ENCODE measurements at regions not wholly inside any gene's neighbourhood (a gene's known extent, or its start where the extent isn't known, plus 50 kb on each side); places are given as distances from the start of the nearest gene placed in this dataset.

DNA sequence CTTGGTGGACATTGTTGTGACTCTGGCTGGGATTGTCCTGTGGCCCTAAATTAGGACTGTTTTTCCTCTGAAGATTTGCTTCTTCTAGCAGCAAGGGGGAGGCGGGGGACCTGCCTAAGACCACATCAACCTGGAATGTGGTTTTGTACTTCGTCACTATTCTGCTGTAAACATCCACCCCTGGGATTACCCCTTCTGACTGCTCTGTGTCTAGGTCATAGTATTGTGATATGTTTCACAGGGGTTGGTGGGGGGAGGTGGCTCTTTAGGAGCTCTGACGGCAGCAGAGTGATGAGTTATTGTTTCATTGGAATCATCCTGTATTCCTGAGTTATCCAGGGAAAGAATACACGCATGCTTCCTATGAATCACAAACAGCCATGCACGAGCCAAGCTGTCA is 226.4 kb upstream of the MYT1L start:
- no peak for DNase-seq

DNA sequence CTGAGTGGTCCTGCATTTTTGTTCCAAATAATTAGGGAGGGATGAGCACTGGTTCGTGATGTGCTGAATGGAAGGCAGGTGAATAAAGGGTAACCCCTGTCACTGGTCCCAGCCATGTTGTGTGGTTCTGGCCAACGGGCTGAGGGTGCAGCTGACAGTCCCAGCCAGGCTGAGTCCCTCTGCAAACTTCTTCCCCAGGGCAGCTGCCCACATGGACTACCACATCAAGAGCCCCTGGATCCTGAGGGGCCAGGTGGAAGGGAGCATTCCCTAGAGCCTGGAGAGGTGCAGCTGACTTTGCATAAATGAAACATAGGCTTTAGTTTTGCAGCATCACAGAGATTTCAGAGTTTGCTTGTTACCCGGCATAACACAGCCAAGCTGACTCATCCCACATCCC is 219.8 kb upstream of the MYT1L start:
- DNase-seq: no peak

DNA sequence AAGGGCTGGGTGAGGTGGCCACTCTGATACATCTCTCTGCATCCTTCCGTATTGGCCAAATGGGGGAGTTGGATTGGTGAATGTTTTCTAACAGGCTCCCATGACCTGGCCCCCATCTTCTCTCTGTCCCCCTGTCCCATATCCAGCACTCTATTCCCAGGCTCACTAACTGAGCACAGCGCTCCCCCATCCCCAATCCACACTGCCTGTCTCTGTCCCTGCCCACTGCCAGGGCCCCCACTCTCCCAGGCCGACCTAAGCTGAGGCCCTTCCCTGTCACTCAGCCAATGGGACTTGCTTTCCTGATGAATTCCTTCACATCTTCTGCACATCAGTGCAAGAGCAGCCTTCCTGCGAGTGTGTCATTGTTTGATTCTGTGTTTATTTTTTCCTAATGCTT is 216.8 kb upstream of the MYT1L start:
- no peak for DNase-seq

DNA sequence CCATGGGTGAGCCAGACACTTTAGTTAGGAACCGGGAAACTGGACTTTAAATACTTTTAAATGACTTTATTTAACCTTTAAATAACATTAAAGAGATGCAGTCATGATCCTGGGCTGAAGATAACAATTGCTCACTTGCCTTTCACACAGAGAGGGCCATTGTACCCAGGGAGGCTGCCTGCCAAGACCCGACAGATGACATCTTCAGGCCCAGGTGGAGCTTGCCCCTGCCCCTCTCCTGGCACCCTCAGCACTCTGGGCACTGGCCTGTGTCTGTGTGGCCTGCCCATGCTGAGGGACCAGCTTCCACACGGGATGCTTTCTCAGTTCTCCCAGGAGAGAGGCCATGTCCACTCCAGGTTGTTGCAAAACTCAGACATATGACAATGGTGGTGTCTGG is 216.4 kb upstream of the MYT1L start:
- no peak for DNase-seq

DNA sequence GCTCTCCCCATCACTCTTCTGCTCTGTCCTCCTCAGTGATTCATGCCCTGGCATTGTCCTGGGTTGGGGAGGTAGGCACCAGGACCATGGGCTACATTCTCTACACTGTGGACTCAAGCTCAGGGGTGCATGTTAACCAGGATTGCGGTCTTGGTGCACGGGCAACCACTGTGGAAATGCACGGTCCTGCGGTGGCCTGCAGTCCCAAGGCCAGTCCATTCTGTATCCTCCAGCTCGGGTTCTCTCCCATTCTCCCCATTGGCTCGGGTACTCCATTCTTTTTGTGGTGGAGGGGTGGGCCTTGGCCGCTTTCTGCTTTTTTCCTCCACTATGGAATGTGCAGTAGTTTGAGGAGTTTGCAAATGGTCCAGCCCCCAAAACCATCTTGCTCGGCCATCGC is 215.0 kb upstream of the MYT1L start:
- no peak for DNase-seq

DNA sequence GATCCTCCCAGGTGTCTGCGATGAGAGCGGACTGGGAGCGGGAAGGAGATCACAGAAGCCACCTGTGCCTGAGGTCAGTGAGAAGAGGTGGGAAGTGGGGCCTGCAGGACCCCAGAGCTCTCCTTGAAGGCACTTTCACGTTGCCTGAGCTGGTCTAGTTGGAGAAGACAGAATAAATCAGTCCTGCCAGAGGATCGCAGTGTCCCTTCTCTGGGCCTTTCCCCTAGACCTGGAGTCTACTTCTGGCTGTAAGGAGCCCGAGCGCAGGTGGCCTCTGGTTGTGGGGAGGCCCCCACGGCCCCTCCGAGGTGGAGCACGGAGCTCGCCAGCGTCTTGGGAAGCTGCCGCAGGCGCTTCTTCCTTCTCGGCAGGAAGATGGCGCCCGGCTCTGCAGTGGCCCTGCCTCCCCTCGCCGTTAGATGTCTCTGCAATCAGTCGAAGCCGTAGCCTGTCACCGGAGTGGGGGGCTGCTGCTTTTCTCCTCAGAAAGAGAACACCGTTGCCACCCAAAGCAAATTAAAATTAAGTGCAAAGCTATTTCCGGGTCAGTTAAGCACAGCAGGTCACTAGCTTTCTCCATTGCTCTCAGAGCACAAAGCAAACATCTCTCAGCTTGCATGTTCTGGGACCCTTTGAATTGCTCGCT is 212.0 kb upstream of the MYT1L start:
- no peak for DNase-seq

DNA sequence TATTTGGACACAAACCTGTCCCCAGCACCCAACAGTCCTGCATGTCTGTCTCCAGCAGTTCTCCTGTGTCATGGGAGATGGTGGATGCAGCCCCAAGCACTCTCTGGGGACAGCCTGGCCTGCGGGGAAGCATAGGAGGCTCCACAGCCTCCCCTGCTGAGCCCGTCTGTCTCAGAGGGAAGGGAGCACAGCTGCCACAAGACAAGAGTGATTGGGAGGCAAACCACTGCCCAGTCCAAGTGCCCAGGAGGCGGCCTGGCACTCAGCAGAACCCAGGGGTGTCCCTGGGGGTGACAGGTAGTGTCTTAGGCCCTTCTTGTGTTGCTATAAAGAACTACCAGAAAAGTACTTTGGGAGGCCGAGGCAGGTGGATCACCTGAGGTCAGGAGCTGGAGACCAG is 211.2 kb upstream of the MYT1L start:
- no peak for DNase-seq

DNA sequence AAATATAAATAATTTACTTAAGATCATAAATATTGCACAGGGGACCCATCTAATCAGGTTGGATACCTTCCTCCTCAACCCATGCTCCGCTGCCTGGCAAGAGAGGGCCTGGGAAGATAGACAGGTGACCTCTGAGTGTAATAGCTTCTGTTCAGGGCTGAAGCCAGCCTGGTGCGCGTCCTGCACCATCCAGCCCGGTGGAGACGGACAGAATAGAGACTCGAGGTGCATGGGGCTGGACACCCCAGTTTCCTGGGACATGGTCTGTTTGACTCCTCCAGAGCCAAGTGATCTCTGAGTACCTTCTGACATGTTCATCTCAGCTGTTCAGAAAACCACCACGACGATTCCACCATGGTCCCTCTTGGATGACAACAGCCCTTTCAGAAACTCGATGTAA is 209.3 kb upstream of the MYT1L start:
- DNase-seq: no peak

DNA sequence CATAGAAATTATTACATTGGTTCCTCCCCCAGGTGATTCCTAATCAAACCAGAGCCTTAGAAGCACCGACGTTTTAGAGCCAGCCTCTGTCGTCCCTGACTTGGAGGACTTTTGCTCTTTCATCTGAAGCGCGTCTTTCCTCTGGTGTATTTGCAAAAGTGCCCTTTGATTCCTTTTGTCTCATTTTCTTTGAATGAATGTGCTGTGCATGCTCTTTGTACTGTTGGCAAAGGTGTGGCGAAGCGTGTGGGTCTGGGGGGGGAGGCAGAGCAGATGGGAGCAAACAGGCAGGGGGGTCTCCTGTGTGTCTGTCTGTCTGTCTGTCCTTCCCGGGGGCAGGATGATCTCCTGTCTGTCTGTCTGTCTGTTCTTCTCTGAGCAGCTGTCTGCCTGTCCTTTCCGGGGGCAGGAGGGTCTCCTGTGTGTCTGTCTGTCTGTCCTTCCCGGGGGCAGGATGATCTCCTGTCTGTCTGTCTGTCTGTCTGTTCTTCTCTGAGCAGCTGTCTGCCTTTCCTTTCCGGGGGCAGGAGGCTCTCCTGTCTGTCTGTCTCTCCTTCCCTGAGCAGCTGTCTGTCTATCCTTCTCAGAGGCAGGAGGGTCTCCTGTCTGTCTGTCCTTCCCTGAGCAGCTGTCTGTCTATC is 205.5 kb upstream of the MYT1L start:
- no peak for DNase-seq

DNA sequence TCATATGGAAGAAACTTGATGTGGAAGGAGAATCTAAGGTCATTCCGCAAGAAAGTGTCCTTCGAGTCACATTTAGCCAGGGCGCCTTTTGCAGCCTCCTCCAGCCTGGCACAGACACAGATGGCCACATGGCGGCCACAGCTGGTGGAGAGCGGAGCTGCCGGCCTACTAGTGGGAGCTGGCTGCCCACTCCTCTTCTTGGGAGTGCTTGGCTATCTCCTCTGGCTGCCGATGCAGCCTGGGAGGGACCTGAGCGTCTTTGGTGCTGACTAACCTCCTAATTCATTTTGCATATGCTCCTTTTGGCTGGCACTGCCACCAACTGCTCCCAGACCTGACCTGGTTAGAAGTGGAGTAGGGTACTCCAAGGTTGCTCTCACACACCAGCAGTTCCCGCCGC is 199.3 kb upstream of the MYT1L start:
- DNase-seq: no peak

DNA sequence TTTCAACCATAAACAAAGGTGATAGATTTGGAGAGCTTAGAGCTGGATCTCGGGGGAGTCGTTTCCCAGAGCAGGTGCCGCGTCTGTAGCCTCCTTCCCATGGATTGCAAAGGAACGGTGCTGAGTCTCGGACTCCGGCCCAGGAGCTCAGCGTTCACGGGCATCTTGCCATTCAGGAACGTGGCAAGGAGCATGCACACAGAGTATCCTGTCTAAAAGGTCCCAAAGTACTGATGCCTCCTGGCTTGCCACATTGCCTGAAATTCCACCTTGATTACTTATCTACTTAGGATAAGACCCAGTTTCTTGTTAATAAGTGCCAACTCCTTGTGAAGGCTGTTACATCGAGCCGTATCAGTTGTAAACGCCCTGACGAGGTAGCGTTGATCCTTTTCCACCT is 197.8 kb upstream of the MYT1L start:
- DNase-seq: no peak

DNA sequence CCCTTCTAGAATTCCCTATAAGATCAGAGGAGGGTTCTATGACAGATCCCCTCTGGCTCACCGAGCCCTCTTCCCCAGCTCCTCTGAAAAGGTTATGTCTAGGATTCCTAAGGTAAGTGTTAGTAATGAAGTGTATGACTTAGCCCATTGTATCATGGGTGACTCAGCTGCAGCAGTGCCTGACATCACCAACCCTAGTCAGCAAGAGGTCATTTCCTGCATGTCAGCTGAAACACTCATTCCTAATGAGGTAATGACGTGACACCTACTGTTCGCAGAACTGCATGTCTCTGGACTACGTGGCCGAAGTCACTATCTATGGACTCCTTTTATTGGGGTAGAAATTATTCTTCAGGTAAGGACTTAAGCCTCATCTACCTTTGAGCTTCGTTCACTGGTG is 196.1 kb upstream of the MYT1L start:
- no peak for DNase-seq

DNA sequence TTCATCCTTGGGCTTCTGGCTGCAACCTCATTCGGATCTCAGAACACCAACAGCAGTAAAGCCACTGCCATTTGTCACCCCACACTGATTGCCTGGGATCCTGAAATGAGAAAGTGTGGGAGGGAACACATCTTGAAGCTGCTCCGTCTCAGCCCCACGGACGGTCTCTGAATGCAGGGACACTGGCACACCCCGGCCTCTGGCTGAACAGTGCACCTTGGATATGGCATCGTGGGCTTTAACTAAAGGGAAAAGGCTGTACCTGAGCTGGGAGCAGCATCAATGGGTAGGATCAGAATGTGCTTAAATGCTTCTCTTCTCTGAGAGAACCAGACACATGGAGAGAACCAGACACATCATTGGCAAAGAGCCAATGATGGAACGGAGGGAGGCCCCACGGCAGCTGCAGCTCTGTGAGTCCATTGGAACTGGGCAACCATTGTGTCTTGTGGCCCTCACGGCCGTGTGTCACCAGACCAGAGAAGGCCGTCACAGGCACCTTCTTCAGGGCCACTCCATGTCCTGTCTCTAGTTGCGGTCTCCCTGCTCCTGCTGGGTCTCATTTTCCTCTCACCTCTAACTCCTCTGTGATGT is 193.4 kb upstream of the MYT1L start:
- no peak for DNase-seq

DNA sequence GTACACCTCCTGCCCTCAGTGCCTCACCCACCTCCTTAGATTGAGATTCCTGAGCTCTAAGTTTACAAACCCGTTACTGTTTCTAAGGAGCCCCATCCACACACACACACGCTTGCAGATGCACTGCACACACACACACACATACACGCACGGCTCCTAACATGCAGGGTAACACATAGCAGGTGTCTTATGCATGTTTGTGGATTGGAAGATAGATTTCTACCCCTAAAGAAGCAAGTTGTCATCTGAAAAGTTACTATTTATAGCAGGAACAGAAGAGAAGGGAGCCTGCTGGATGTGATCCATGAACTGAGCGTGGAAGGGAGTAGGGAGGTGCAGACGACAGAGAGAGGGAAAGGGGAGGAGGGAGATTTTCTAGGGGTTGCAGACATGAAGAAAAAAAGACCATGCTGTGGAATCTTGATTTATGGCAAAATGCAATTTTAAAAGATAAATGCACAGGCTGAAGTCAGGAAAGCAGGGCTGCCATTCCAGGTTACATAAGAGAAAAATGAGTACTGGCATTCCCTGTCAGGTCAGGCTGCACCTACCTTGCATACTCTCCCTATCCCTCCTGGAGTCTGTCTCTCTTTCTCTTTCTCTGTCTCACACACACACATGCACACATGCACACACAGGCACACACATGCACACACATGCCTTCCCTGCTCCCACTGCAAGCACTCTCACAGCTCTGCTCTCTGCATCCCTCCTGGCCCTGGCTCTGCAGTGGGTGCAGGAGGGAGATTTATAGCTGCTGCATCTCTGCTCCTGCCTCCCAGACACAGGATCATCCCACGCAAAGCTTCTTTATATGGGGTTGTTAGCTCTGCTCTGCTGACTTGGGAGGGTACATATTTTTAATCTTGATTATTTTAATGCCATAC is 192.6 kb upstream of the MYT1L start:
- DNase-seq: no peak

DNA sequence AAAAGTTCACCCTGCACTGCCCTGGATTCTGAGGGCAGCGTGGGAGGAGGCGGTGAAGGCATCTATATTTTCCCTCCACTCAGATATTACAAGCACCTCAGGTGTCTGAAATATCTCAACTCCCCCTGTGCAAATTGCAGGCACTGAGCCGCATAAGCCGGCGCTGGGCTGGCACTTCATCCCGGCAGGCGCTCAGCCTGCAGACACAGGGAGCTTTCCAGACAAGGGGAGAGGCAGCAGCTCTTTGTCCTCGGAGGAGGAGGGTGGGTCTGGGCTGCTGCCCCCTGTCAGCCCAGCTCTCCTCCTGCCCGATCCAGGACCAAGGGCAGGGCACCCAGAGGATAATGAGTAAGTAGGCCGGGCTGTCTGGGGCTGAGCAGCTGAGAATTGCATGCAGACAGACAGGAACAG is 189.3 kb upstream of the MYT1L start:
- no peak for DNase-seq

DNA sequence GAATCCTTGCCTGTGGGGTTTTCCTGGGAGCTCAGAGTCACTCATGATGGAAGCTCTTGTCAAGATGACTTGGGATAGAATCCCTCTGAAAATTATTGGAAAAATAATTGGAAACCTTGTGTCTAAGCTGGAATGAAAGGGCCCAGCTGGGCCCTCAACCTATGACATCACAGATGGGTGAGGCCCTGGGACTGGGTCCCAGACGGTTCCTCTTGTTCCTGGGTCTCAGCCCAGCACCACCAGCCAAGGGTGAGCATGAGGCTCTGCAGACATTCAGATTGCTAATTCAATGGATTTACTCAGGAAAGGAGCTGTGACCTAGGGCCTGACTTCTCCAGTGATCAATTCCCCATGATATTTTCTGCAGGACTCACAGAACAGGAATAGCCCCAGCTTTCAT is 188.3 kb upstream of the MYT1L start:
- DNase-seq: no peak

DNA sequence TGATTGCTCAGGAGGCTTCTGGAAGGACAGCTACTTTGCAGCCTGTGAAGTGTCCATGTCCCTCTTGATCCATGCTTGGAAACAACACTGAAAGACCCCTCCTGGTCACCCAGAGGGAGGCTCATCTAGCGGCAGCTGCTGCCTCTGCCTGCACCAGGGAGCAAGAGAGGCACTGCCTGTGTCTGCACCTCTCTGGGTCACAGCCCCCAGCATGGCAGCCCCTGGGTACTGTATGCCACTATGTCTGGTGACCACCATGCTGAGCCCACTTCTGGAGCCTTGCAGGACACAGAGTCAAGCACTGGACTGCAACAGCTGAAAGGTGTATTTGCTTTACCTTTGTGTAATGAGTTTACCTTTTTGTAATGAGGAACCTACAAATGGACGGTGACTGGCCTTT is 186.3 kb upstream of the MYT1L start:
- DNase-seq: no peak

DNA sequence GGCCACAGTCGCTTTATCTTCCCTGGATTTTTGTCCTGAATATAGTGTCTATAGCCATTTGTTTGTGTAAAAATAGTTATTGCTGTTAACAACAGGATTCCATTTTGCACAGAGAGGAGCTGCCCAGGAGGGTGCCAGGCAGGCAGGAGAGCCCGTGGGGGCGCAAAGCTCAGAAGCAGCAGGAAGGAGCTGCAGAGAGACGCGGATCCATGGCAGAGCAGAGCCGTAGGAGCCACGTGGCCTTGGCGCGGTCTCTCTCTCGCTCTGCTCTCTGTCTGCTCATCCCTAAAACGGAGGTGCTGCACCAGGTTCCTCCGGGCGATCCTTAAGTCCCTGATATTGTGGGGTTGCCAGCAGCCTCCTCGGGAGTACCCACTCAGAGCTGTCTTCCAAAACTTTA is 185.3 kb upstream of the MYT1L start:
- DNase-seq: no peak

DNA sequence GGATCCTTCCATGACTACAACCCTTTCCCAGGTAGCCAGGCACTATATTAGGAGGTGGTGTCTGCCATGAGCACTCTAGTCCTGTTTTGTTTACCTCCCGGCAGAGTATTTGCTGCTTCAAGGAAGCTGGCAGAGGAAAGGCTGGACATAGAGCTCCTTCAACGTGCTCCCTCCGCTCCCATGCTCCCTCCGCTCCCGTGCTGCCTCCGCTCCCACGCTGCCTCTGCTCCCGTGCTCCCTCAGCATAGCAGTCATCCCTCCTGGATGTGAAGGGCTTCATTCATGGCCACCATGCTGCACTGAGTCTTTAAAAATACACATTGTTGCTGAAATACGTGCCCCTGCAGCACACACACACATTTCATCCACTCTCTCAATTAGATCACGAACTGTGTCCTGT is 181.9 kb upstream of the MYT1L start:
- no peak for DNase-seq

DNA sequence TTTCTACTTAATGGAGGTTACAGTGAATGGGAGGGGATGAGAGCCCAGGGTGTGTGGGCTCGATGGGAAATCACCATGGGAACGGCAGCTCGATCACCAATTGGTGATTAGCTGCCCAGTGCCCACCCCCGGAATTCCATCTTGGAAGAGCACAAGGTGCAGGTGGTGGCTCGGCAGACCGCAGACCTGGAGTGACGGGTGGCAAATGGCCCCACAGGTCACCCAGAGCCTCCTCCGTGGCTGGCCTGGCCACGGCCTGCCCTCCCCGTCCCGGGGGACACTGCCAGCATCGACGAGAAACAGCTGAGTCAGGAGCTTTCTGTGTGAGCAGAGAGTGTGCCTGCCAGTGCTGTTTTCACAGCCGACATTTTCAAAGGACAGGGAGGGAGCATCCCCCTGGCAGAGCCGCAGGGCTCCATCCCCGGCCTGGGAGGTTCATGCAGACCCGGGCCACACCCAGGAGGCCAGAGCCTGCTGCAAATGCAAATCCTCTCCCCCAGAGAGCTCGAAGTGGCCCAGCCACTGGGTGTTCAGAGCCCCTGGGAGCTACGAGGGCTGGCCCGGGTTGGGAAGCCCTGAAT is 176.4 kb upstream of the MYT1L start:
- DNase-seq: no peak

DNA sequence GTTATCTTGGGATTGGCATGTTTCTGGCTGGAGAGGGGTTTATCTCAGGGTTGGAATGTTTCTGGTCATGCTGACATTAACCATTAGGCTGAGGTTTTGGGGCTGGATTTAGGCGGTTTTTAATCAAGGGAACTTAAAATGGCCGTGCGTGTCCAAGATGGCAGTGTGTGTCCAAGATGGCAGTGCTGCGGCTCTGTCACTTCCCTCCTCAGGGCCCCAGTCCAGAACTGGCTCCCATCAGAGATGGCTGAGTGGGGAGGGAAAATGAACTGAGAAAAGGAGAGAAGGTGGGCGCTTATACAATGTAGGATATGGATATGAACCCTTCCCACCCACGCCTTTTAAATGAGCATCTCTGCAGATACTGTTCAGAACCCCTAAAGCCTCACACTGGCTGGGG is 175.5 kb upstream of the MYT1L start:
- DNase-seq: no peak

DNA sequence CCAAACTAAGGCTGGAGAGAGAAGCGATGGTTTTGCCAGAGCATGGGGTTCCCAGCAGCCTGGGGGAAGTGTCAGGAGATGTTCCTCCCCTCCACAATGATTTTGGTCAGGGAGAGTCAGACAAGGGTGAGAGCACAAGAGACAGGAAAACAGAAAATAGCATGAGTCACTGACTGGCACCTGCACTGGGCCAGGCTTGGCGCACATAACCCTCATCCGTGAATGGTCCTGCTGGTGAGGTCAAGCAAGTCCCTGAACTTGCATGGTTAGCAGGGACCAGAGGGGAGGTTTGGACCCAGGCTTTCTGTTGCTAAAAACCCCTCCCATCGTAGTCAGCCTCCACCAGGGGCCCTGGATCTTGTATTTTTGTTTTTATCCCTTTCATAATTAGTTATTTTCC is 174.5 kb upstream of the MYT1L start:
- no peak for DNase-seq

DNA sequence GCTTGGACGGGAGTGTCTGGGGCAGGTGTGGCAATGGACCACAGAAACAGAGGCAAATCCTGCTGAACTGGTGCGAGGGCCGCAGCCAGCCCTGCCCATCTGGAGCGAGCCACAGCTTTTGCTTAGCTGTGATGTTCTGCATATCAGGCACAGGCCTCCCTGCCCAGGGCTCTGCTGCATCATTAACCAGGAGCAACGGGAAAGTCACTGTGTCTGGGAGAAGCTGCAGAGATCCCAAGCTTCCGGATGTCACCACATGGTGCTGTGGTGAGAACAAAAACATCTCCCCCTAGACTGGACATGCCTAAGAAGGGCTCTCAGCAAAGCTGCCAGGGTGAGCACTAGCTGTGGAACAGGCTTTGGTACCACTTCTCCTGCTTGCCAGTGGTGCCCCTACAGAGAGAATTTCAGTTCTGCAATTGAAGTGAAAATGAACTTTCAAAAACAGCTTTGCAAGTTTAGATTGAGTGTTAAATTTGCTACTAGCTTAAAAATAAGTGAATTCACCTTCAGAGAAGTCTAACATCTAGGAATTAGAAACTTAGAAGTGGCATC is 172.9 kb upstream of the MYT1L start:
- DNase-seq: no peak
